HCT116 (cell line): ENCODE measurements at regions not wholly inside any gene's neighbourhood (a gene's known extent, or its start where the extent isn't known, plus 50 kb on each side); places are given as distances from the start of the nearest gene placed in this dataset.

Source experiments
- CEBPB ChIP-seq: IDR thresholded peaks from 2 replicates; pipeline ENCODE4 v1.6.1; 2012; ENCODE audit warnings: low read depth
- POLR2A ChIP-seq: IDR thresholded peaks from 2 replicates; pipeline ENCODE4 v1.7.0; 2011; ENCODE audit warnings: borderline replicate concordance; ENCODE audit not compliant: insufficient read depth, insufficient read length; ENCODE audit errors: extremely low read depth
- YY1 ChIP-seq: IDR thresholded peaks from 2 replicates; pipeline ENCODE4 v1.6.1; 2011; ENCODE audit warnings: low read length, low read depth, moderate library complexity, mild to moderate bottlenecking; ENCODE audit not compliant: insufficient replicate concordance; ENCODE audit errors: extremely low read depth
- TF ChIP-seq, protein P1 (sequence below), 3 experiments: fragments of 200-600 bp in 1 of 3; sonication (generic) in 1 of 3; IDR thresholded peaks in 2 of 3; conservative IDR thresholded peaks in 1 of 3; 2 replicates each; pipeline ENCODE4 v1.5.1; 2012 to 2017; ENCODE audit warnings: low read depth in 2 of 3, low read length in 2 of 3, antibody characterized with exemption in 1 of 3, borderline replicate concordance in 1 of 3, control low read depth in 1 of 3, mild to moderate bottlenecking in 1 of 3, mixed read lengths in 1 of 3, mixed run types in 1 of 3, moderate library complexity in 1 of 3; ENCODE audit not compliant: insufficient read depth in 1 of 3

DNA sequence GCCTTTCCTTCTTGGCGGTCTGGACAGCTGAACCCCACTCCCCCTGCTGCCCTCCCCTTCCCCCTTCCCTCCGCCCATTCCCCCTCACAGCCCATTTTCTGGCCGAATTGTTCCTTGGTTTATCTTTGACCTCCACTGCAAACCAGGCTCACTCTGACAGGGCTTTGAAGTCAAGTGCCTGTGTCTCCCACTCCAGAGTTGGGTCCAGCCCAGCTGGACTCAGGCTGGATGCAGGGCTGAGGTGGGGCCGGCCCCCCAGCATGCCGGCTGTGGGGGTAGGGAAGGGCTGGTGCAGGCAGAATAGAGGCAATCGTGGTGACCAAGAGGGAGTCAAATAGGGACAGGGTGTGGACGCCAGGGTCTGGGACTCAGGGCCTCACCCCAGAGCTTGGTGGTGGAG is 57.0 kb upstream of the MRPS22 start:
- TF ChIP-seq, protein P1, sequence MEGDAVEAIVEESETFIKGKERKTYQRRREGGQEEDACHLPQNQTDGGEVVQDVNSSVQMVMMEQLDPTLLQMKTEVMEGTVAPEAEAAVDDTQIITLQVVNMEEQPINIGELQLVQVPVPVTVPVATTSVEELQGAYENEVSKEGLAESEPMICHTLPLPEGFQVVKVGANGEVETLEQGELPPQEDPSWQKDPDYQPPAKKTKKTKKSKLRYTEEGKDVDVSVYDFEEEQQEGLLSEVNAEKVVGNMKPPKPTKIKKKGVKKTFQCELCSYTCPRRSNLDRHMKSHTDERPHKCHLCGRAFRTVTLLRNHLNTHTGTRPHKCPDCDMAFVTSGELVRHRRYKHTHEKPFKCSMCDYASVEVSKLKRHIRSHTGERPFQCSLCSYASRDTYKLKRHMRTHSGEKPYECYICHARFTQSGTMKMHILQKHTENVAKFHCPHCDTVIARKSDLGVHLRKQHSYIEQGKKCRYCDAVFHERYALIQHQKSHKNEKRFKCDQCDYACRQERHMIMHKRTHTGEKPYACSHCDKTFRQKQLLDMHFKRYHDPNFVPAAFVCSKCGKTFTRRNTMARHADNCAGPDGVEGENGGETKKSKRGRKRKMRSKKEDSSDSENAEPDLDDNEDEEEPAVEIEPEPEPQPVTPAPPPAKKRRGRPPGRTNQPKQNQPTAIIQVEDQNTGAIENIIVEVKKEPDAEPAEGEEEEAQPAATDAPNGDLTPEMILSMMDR (IDR thresholded peaks at IDR 0.05 in 2 of 3, conservative IDR thresholded peaks at IDR 0.05 in 1 of 3; ENCODE audit: borderline replicate concordance in 1 of 3, insufficient read depth in 1 of 3, low read depth in 2 of 3, low read length in 2 of 3) = no peak
- TF ChIP-seq POLR2A (no peak), CEBPB (no peak), YY1 (no peak)
